Nephron (organoid): ENCODE measurements at regions not wholly inside any gene's neighbourhood (a gene's known extent, or its start where the extent isn't known, plus 50 kb on each side); places are given as distances from the start of the nearest gene placed in this dataset.
A peak's percentile ranks its signal among the peaks of the same experiment; 100 is the strongest.

Experiments
- H3K27ac Mint-ChIP-seq, 3 experiments: 2 replicates each; pipeline ENCODE4 v1.8.0; 2020; ENCODE audit warnings: mixed read lengths in 3 of 3, mild to moderate bottlenecking in 2 of 3, moderate library complexity in 1 of 3
- H3K27me3 Mint-ChIP-seq: 2 replicates; pipeline ENCODE4 v1.8.0; 2021; ENCODE audit warnings: low read depth, mild to moderate bottlenecking, moderate library complexity, mixed read lengths
- H3K36me3 Mint-ChIP-seq: 2 replicates; pipeline ENCODE4 v1.8.0; 2020; ENCODE audit warnings: low read depth, mixed read lengths
- H3K4me1 Mint-ChIP-seq: 2 replicates; pipeline ENCODE4 v1.8.0; 2020; ENCODE audit warnings: mixed read lengths
- H3K4me3 Mint-ChIP-seq, 3 experiments: 2 replicates each; pipeline ENCODE4 v1.8.0; 2020; ENCODE audit warnings: mild to moderate bottlenecking in 3 of 3, mixed read lengths in 3 of 3, moderate library complexity in 2 of 3
- H3K9me3 Mint-ChIP-seq: 2 replicates; pipeline ENCODE4 v1.8.0; 2020; ENCODE audit warnings: mixed read lengths
- TF ChIP-seq, protein P1 (sequence below), 3 experiments: fragments of 200-600 bp; sonication (generic); IDR thresholded peaks; one replicate each; pipeline ENCODE4 v1.5.0; 2021; ENCODE audit warnings: antibody characterized with exemption in 3 of 3; ENCODE audit not compliant: unreplicated experiment in 3 of 3

DNA sequence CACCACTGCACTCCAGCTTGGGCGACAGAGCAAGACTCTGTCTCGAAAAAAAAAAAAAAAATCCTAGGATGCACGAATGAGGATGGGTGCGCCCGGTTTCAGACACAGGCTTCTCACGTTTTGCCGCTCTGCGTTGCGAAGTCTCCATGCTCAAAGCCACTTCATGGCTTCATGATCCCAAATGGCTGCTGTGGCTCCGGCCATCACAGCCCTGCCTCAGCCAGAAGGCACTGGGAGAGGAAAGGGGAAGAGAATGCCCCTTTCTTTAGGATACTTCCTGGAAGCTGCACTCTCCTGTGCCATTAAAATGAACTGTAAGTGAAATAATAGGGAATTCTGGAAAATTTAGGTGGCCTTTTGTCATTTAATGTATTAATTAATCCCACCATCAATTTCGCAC is 116.4 kb upstream of the ANO1 start:
- no peaks in the 10 kb centered on the region for H3K9me3 Mint-ChIP-seq
- no peak overlapping the region for H3K4me3 Mint-ChIP-seq
- TF ChIP-seq, protein P1, sequence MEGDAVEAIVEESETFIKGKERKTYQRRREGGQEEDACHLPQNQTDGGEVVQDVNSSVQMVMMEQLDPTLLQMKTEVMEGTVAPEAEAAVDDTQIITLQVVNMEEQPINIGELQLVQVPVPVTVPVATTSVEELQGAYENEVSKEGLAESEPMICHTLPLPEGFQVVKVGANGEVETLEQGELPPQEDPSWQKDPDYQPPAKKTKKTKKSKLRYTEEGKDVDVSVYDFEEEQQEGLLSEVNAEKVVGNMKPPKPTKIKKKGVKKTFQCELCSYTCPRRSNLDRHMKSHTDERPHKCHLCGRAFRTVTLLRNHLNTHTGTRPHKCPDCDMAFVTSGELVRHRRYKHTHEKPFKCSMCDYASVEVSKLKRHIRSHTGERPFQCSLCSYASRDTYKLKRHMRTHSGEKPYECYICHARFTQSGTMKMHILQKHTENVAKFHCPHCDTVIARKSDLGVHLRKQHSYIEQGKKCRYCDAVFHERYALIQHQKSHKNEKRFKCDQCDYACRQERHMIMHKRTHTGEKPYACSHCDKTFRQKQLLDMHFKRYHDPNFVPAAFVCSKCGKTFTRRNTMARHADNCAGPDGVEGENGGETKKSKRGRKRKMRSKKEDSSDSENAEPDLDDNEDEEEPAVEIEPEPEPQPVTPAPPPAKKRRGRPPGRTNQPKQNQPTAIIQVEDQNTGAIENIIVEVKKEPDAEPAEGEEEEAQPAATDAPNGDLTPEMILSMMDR (IDR thresholded peaks at IDR 0.05; ENCODE audit: unreplicated experiment in 3 of 3): no peak
- H3K27me3 Mint-ChIP-seq: peaks cover 30% of the 10 kb centered on the region
- peaks cover 41% of the 10 kb centered on the region for H3K4me1 Mint-ChIP-seq
- no peaks in the 10 kb centered on the region for H3K36me3 Mint-ChIP-seq
- peak overlapping the region in 1 of 3 experiments; percentile 97 for H3K27ac Mint-ChIP-seq

GRCh38 chr11:69962152-69962551 is 116.0 kb upstream of the ANO1 start:
- H3K4me3 Mint-ChIP-seq: no peak overlapping the region
- H3K4me1 Mint-ChIP-seq: peaks cover 38% of the 10 kb centered on the region
- H3K36me3 Mint-ChIP-seq: no peaks in the 10 kb centered on the region
- H3K27me3 Mint-ChIP-seq: peaks cover 30% of the 10 kb centered on the region
- peak overlapping the region in 2 of 3 experiments; percentile 88 to 97 for H3K27ac Mint-ChIP-seq
- no peaks in the 10 kb centered on the region for H3K9me3 Mint-ChIP-seq
- TF ChIP-seq, protein P1 (IDR thresholded peaks at IDR 0.05; ENCODE audit: unreplicated experiment in 3 of 3): no peak

DNA sequence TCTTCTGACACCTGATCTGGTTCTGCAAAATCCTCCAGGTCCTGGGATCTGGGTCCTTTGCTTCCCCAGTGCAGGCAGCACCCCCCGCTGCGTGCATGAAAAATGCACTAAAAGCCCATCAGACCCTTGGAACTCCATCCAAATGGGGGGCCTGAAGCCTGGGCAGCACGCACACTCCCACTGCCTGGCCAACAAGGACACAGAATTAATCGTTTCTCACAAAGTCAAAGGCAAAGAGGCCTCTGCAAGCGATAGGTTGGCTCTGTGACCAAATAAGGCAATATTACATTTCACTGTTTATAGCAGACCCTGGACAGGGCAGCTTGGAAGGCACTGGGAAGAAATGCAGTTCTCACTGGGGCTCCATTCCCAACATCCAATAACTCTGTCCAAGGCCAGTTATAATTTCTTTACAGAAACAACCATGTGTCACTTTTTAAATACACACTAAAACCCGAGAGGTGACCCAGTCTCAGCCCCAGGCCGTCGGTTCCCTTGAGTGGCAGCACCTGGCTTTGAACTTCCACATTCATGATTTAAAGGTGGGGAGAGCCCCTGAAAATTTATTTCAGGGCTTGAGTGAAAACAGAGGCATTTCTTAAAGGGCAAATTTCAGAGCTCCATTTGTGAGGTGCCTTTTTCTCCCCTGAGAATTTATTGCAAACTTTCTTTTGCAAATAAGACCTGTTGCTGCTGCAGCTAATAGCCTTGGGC is 114.4 kb upstream of the ANO1 start:
- Mint-ChIP-seq H3K36me3 (no peaks in the 10 kb centered on the region), H3K9me3 (no peaks in the 10 kb centered on the region), H3K4me1 (peaks cover 23% of the 10 kb centered on the region), H3K4me3 (peak overlapping the region; percentile 14 to 67 (median 31)), H3K27me3 (peaks cover 20% of the 10 kb centered on the region), H3K27ac (peak overlapping the region; percentile 88 to 99 (median 97))
- TF ChIP-seq, protein P1 (IDR thresholded peaks at IDR 0.05; ENCODE audit: unreplicated experiment in 3 of 3): no peak

GRCh38 chr11:69964247-69964643 is 113.9 kb upstream of the ANO1 start:
- Mint-ChIP-seq H3K4me1 (peaks cover 23% of the 10 kb centered on the region), H3K9me3 (no peaks in the 10 kb centered on the region), H3K27me3 (peaks cover 20% of the 10 kb centered on the region), H3K4me3 (no peak overlapping the region), H3K36me3 (no peaks in the 10 kb centered on the region), H3K27ac (peak overlapping the region; percentile 88 to 99 (median 97))
- TF ChIP-seq, protein P1 (IDR thresholded peaks at IDR 0.05; ENCODE audit: unreplicated experiment in 3 of 3): no peak

GRCh38 chr11:69965821-69966582 is 112.1 kb upstream of the ANO1 start:
- Mint-ChIP-seq H3K4me1 (peaks cover 22% of the 10 kb centered on the region), H3K4me3 (no peak overlapping the region), H3K27ac (peak overlapping the region in 1 of 3 experiments; percentile 97), H3K9me3 (no peaks in the 10 kb centered on the region), H3K27me3 (peaks cover 25% of the 10 kb centered on the region), H3K36me3 (no peaks in the 10 kb centered on the region)
- TF ChIP-seq, protein P1 (IDR thresholded peaks at IDR 0.05; ENCODE audit: unreplicated experiment in 3 of 3): no peak
